Brain pericyte (primary cell): ENCODE measurements at regions not wholly inside any gene's neighbourhood (a gene's known extent, or its start where the extent isn't known, plus 50 kb on each side); places are given as distances from the start of the nearest gene placed in this dataset.
"Not testable (repeated sequence)": the region's sequence is repeated elsewhere in the genome, so short reads cannot be mapped to it uniquely, and the experiment has no call there.

Experiments
- DNase-seq: peaks from one replicate; pipeline ENCODE4 v3.0.0-alpha.2; 2012; ENCODE audit warnings: low read depth, low spot score

- no peak for DNase-seq
These were observed 222.8 kb downstream of the FOXD2 start for GRCh38 chr1:47660622-47661021.

GRCh38 chr1:47661040-47661439 lies 223.2 kb downstream of the FOXD2 start:
- DNase-seq = no peak

GRCh38 chr1:47662068-47662467 lies 224.2 kb downstream of the FOXD2 start:
- no peak for DNase-seq

GRCh38 chr1:47663286-47663685 lies 225.4 kb downstream of the FOXD2 start:
- no peak for DNase-seq

- no peak for DNase-seq
These were observed 226.5 kb downstream of the FOXD2 start for GRCh38 chr1:47664356-47664755.

GRCh38 chr1:47664896-47665295 lies 227.1 kb downstream of the FOXD2 start:
- DNase-seq = not testable (repeated sequence)

GRCh38 chr1:47669081-47669585 lies 231.3 kb downstream of the FOXD2 start:
- no peak for DNase-seq

- no peak for DNase-seq
These were observed 234.8 kb downstream of the FOXD2 start for GRCh38 chr1:47672622-47673021.

- DNase-seq = no peak
These were observed 236.3 kb downstream of the FOXD2 start for GRCh38 chr1:47674189-47674588.

GRCh38 chr1:47675047-47675675 lies 237.3 kb downstream of the FOXD2 start:
- DNase-seq = no peak

GRCh38 chr1:47675721-47676120 lies 237.9 kb downstream of the FOXD2 start:
- no peak for DNase-seq

GRCh38 chr1:47676311-47677054 lies 238.6 kb downstream of the FOXD2 start:
- DNase-seq = no peak

- no peak for DNase-seq
These were observed 239.5 kb downstream of the FOXD2 start for GRCh38 chr1:47677241-47677940.

- no peak for DNase-seq
These were observed 240.7 kb downstream of the FOXD2 start for GRCh38 chr1:47678464-47678980.

GRCh38 chr1:47679301-47679791 lies 241.5 kb downstream of the FOXD2 start:
- no peak for DNase-seq

GRCh38 chr1:47679826-47680225 lies 242.0 kb downstream of the FOXD2 start:
- no peak for DNase-seq

GRCh38 chr1:47680815-47681475 lies 243.1 kb downstream of the FOXD2 start:
- no peak for DNase-seq

- DNase-seq = no peak
These were observed 243.9 kb downstream of the FOXD2 start for GRCh38 chr1:47681735-47682134.

- DNase-seq = no peak
These were observed 244.4 kb downstream of the FOXD2 start for GRCh38 chr1:47682198-47682597.

- DNase-seq = no peak
These were observed 245.0 kb downstream of the FOXD2 start for GRCh38 chr1:47682786-47683350.

- no peak for DNase-seq
These were observed 245.6 kb downstream of the FOXD2 start for GRCh38 chr1:47683401-47683800.
